Parathyroid adenoma (tissue), 2 donors: ENCODE measurements at regions not wholly inside any gene's neighbourhood (a gene's known extent, or its start where the extent isn't known, plus 50 kb on each side); places are given as distances from the start of the nearest gene placed in this dataset.
A peak's percentile ranks its signal among the peaks of the same experiment; 100 is the strongest.

Source experiments
- H2AFZ ChIP-seq: fragments of 300-600 bp; sonication (generic); one replicate; pipeline ENCODE4 v1.7.0; 2017; ENCODE audit warnings: antibody characterized with exemption, mild to moderate bottlenecking
- H3K27ac ChIP-seq: fragments of 300-600 bp; sonication (generic); one replicate; pipeline ENCODE4 v1.7.0; 2017
- H3K27me3 ChIP-seq: fragments of 300-600 bp; sonication (generic); one replicate; pipeline ENCODE4 v1.7.0; 2017; ENCODE audit warnings: low read length; ENCODE audit not compliant: control insufficient read depth, insufficient read depth
- H3K36me3 ChIP-seq: fragments of 300-600 bp; sonication (generic); one replicate; pipeline ENCODE4 v1.7.0; 2017; ENCODE audit warnings: low read length; ENCODE audit not compliant: control insufficient read depth, insufficient read depth
- H3K4me1 ChIP-seq: fragments of 300-600 bp; sonication (generic); one replicate; pipeline ENCODE4 v1.7.0; 2017; ENCODE audit warnings: control low read depth
- H3K4me2 ChIP-seq: fragments of 300-600 bp; sonication (generic); one replicate; pipeline ENCODE4 v1.7.0; 2017; ENCODE audit warnings: low read length
- H3K4me3 ChIP-seq: fragments of 300-600 bp; sonication (generic); one replicate; pipeline ENCODE4 v1.7.0; 2017; ENCODE audit warnings: low read depth, low read length
- H3K79me2 ChIP-seq: fragments of 300-600 bp; sonication (generic); one replicate; pipeline ENCODE4 v1.7.0; 2017; ENCODE audit warnings: control low read depth
- H3K9ac ChIP-seq: fragments of 300-600 bp; sonication (generic); one replicate; pipeline ENCODE4 v1.7.0; 2017; ENCODE audit warnings: mild to moderate bottlenecking
- H3K9me3 ChIP-seq: fragments of 300-600 bp; sonication (generic); one replicate; pipeline ENCODE4 v1.7.0; 2017; ENCODE audit warnings: low read length; ENCODE audit not compliant: control insufficient read depth
- CTCF ChIP-seq: fragments of 300-600 bp; sonication (generic); IDR thresholded peaks from one replicate; pipeline ENCODE4 v1.7.0; 2017; ENCODE audit warnings: antibody characterized with exemption, mild to moderate bottlenecking
- donor health status: primary hyperparathyroidism.

DNA sequence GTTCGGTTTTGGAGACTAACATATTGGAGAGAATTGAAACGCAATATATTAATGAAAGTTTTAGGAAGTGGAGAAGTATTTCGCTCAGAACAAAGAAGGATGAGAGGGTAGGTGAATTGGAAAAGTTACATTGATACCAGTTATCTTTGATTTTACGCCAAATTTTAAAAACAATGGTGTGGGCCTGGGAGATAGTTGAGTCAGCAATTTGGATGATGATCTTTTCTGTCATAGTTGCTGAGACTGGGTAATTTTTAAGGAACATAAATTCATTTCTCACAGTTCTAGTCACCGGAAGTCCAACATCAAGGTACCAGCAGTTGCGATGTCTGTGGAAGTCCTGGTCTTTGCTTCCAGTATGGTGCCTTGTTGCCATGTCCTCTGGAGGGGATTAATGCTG is 644.8 kb upstream of the LCORL start:
- Histone ChIP-seq H3K4me2 (no peak overlapping the region), H3K9ac (no peak overlapping the region)

DNA sequence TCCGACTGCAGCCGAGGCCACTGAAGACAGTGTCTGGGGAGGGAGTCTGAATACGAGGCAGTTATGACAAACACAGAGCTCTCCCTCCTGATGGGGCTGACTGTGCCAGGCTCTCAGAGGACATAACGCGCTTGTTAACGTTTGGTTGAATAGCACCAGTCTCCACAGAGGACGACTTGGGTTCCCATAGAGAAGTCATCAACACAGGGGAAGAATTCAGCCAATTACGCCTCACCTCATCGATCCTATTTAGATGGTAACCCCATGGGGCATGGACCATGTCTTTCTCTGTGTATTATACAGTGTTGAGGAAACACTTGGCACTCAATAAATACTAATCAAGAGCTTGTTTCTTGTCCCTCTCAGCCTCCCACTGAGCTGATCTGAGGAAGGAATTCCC is 642.6 kb upstream of the LCORL start:
- TF ChIP-seq CTCF, result no peak
- Histone ChIP-seq H3K27me3 (no peaks in the 10 kb centered on the region), H3K36me3 (no peaks in the 10 kb centered on the region), H2AFZ (no peak overlapping the region), H3K4me1 (no peaks in the 10 kb centered on the region), H3K4me2 (no peak overlapping the region), H3K9ac (no peak overlapping the region), H3K4me3 (no peak overlapping the region), H3K79me2 (no peaks in the 10 kb centered on the region), H3K9me3 (no peaks in the 10 kb centered on the region), H3K27ac (no peak overlapping the region)

More for the DNA sequence above, 644.8 kb upstream of the LCORL start:
- Histone ChIP-seq H3K4me1 (no peaks in the 10 kb centered on the region), H3K79me2 (no peaks in the 10 kb centered on the region), H3K27me3 (no peaks in the 10 kb centered on the region), H2AFZ (no peak overlapping the region), H3K27ac (no peak overlapping the region), H3K36me3 (no peaks in the 10 kb centered on the region), H3K9me3 (no peaks in the 10 kb centered on the region), H3K4me3 (no peak overlapping the region)
- TF ChIP-seq CTCF, result no peak

DNA sequence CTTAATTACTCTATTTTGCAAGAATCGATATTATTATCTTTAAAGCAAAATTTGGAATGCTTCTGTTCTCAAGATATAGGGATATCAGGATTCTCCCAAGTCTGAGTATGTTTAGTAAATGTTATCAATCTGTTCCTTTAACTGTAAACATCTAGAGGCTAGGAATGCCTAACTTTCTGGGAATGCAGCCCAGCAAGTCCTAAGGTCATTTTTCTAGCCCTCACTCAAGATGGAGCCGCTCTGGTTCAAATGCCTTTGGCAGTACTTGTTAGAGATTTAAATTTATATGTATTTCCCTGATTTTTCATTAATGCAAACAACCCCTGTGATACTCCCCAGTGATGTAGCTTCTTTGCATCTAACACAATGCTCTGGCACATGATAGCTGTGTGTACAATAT is 623.8 kb upstream of the LCORL start:
- Histone ChIP-seq H3K9ac (no peak overlapping the region), H3K79me2 (no peaks in the 10 kb centered on the region), H3K4me3 (no peak overlapping the region), H3K4me2 (peak overlapping the region; percentile 36), H3K4me1 (no peaks in the 10 kb centered on the region), H3K9me3 (no peaks in the 10 kb centered on the region), H3K27me3 (no peaks in the 10 kb centered on the region), H2AFZ (no peak overlapping the region), H3K27ac (no peak overlapping the region), H3K36me3 (no peaks in the 10 kb centered on the region)
- TF ChIP-seq CTCF, result no peak

DNA sequence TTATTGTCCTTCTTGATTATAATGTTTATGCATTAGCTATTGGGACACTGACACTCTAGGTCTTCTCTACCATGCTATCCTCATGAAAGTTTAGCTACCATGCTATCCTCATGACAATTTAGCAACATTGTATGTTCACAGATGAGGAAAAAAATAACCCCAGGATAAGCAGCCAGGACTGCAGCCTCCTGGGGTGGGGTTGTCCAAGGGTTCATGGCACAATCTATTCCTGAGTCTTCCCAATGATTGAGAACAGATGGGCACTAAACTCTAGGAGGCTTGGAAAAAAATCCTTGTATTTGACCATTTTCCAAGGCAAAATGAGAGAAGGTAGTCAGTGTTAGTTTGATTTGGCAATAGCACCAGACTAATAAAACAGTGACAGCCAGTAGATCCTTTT is 619.8 kb upstream of the LCORL start:
- Histone ChIP-seq H2AFZ (no peak overlapping the region), H3K36me3 (no peaks in the 10 kb centered on the region), H3K9ac (no peak overlapping the region), H3K27me3 (no peaks in the 10 kb centered on the region), H3K9me3 (no peaks in the 10 kb centered on the region), H3K27ac (no peak overlapping the region), H3K79me2 (no peaks in the 10 kb centered on the region), H3K4me3 (no peak overlapping the region), H3K4me2 (no peak overlapping the region), H3K4me1 (peaks cover 3% of the 10 kb centered on the region)
- no peak for TF ChIP-seq CTCF

- Histone ChIP-seq H3K79me2 (no peaks in the 10 kb centered on the region), H3K36me3 (no peaks in the 10 kb centered on the region), H3K27me3 (no peaks in the 10 kb centered on the region), H3K4me1 (peaks cover 3% of the 10 kb centered on the region), H2AFZ (no peak overlapping the region), H3K9me3 (no peaks in the 10 kb centered on the region), H3K4me2 (no peak overlapping the region), H3K27ac (no peak overlapping the region), H3K4me3 (no peak overlapping the region), H3K9ac (no peak overlapping the region)
- no peak for TF ChIP-seq CTCF
Observed at GRCh38 chr4:18638031-18638430, 616.5 kb upstream of the LCORL start.
